VCaP (cell line): ENCODE measurements at regions not wholly inside any gene's neighbourhood (a gene's known extent, or its start where the extent isn't known, plus 50 kb on each side); places are given as distances from the start of the nearest gene placed in this dataset.

Source experiments
- H3K27ac ChIP-seq: fragments of 450-650 bp; 2 replicates; pipeline ENCODE4 v1.5.1; 2017
- TF ChIP-seq, protein P1 (sequence below): fragments of 450-650 bp; conservative IDR thresholded peaks from 2 replicates; pipeline ENCODE4 v1.5.1; 2017; ENCODE audit warnings: mild to moderate bottlenecking, moderate library complexity

DNA sequence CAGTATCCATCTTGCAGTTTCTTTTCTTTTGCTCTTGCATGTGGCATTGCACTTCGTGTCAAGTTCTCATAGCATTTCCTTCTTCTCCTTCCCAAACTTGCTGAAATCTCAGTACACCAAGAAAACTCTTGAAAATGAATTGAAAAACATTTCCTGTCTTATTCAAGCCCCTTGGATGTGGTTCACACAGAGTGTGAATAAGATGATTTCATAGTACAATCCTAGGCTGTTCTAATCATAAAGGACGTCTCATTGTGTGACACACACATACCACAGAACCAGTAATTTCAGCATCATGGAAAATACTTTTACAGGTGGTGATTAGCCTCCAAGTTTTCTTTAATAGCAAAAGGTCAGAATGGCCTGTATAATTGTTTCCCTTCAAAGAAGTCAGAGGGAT lies 121.6 kb upstream of the AADACL2 start:
- TF ChIP-seq, protein P1, sequence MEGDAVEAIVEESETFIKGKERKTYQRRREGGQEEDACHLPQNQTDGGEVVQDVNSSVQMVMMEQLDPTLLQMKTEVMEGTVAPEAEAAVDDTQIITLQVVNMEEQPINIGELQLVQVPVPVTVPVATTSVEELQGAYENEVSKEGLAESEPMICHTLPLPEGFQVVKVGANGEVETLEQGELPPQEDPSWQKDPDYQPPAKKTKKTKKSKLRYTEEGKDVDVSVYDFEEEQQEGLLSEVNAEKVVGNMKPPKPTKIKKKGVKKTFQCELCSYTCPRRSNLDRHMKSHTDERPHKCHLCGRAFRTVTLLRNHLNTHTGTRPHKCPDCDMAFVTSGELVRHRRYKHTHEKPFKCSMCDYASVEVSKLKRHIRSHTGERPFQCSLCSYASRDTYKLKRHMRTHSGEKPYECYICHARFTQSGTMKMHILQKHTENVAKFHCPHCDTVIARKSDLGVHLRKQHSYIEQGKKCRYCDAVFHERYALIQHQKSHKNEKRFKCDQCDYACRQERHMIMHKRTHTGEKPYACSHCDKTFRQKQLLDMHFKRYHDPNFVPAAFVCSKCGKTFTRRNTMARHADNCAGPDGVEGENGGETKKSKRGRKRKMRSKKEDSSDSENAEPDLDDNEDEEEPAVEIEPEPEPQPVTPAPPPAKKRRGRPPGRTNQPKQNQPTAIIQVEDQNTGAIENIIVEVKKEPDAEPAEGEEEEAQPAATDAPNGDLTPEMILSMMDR: no peak
- no peak overlapping the region for H3K27ac ChIP-seq

DNA sequence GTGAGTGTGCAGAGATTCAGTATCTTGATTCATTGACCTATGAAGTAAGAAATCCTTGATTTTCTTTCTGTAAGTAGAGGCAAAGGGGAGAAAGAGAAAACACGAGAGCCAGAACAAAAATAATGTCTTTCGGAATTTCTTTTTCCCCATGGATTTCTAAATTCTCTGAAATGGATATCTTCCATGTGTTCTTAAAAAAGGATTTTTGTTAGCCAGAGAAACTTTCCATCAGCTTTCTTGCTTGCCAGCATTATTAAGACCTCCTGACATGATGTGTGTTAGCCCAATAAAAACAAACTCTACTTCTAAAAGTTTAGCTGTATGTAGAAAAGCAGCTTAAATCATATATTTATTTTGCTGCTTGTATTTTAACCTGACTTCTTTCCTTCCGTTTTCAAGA lies 122.3 kb upstream of the AADACL2 start:
- H3K27ac ChIP-seq: no peak overlapping the region
- TF ChIP-seq, protein P1: no peak

DNA sequence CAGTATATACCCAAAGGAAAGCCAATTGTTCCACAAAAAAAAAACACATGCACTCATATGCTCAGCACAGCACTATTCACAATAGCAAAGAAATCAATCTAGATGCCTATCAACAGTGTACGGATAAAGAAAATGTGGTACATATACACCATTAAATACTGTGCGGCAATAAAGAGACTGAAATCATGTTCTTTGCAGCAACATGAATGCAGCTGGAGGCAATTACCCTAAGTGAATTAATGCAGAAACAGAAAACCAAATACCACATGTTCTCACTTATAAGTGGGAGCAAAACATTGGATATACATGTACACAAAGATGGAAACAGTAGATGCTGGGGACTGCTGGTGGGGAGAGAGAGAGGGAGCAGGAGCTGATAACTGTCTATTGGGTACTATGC lies 124.2 kb upstream of the AADACL2 start:
- TF ChIP-seq, protein P1: no peak
- H3K27ac ChIP-seq: no peak overlapping the region

DNA sequence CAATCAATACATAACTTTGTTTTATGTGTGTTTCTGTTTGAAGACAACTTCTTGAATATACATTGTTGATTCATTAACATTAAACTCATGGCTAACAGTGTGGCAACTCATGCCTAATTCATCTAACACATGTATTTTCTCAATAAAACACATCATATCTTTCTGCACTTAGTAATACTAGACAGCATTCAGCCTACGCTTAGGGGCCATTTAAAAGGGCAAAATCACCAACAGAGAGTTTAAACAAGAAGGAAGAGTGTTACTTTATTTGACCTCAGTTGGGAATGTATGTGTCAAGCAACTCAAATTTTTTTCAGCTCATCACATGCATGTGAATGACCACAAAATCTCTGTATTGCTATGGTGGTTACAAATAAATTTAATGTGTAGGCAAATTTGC lies 128.8 kb upstream of the AADACL2 start:
- no peak overlapping the region for H3K27ac ChIP-seq
- TF ChIP-seq, protein P1: no peak

DNA sequence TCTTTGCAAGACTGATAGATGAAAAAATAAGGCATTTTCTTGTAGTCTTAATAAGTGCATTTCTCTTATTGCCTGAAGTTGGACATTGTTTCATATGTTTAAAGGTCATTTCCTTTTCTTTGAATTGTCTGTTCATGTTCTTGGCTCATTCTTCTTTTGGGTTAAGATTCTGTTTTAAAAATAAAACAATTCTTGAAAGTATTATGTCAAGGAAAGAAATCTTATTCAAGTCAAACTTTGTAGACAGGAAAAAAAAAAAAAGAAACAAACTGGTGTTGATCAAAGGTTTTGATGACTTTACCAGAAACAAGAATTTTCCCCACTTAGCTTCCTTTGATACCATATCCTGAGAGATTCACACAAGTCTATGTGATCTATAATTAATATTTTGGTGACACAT lies 132.9 kb upstream of the AADACL2 start:
- no peak overlapping the region for H3K27ac ChIP-seq
- TF ChIP-seq, protein P1: no peak

DNA sequence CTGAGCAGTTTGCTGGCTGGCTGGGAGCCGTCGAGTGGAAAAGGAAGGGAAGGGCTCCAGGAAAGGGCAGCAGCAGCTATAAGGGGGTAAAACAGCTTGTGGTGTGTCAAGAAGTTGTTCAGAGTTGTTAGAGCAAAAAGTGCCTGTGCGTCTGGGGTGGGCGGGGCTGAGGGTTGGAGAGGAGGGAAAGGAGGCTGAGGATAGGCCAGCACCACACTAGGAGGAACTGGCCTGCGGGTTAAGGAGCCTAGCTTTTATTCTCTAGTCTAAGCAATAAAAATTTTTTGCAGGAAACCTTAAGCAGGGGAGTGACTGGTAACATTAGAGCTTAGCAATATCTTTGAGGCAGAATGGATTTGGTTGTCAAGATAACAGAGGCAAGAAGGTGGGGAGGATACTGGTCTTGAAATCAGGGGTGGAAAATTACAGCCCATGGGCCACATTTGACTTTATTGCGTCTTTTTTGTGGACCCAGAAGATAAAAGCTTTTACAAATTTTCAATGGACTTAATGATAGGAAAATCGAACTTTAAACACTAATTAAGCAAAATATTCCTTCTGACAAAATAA lies 134.5 kb upstream of the AADACL2 start:
- TF ChIP-seq, protein P1: no peak
- no peak overlapping the region for H3K27ac ChIP-seq

DNA sequence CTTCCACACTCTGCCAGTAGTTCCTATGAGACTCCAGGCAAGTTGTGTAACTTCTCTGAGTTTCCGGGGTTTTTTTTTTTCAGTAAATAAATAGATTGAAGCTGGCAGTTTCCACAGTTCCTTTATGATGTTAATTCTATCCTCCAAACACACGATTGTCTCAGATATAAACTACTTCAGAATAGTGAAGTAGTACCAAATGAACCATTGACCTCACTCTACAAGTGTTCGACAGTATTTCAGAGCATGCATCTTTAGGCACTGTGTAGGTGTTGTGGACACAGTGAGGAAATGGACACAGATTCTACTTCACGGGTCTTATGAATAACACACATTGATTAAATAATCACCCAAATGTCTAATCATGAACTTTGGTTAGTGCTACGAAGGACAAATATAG lies 136.1 kb upstream of the IGSF10 start:
- TF ChIP-seq, protein P1: no peak

More for the DNA sequence above, 136.1 kb upstream of the IGSF10 start:
- no peak overlapping the region for H3K27ac ChIP-seq
